Right lobe of liver (tissue), 4 donors: ENCODE measurements at regions not wholly inside any gene's neighbourhood (a gene's known extent, or its start where the extent isn't known, plus 50 kb on each side); places are given as distances from the start of the nearest gene placed in this dataset.

Experiments
- CTCF ChIP-seq, 4 donors: fragments of 200-600 bp in 3 of 4; fragments of 450-650 bp in 1 of 4; IDR thresholded peaks; one replicate each; pipeline versions ENCODE4 v1.5.1 to v1.8.0; 2016 to 2022; ENCODE audit warnings: antibody characterized with exemption in 4 of 4, mild to moderate bottlenecking in 2 of 4
- POLR2A ChIP-seq: fragments of 450-650 bp; IDR thresholded peaks from one replicate; pipeline ENCODE4 v1.6.1; 2017; ENCODE audit warnings: antibody characterized with exemption, mild to moderate bottlenecking
- donor health status: DM: no; HTN: no; CAD: no.
- donor health status: DM: no; HTN: no; CAD: no.
- donor health status: DM: no; HTN: yes; CAD: no.

DNA sequence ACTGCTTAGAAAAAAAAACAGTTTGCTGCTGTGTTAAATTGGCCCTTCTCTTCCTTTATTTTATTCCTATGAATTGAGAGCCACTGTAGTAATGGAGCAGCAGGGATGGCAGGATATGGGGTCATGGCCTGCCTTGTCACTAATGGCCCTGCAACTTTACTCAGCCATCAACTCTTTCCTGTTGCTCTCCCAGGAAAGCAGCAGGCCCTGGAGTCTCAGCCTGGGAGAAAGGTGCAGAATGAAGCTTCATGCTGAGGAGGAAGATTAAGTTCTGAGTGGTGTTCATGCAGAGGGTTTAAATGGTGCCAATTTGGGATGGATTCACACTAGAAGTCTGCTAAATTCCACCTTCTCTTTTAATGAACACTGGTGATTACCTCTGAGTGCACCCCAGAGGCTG is 285.6 kb downstream of the GPAT3 start:
- TF ChIP-seq CTCF (IDR thresholded peaks at IDR 0.05) (no peak), POLR2A (no peak)
